Upper lobe of right lung (tissue), 1 donor: ENCODE measurements at regions not wholly inside any gene's neighbourhood (a gene's known extent, or its start where the extent isn't known, plus 50 kb on each side); places are given as distances from the start of the nearest gene placed in this dataset.

Experiments
- ATAC-seq: fragments of 200-7000 bp; cut with Tn5 transposase; one replicate; pipeline ENCODE4 v1.9.1; 2020; ENCODE audit warnings: mild to moderate bottlenecking, moderate library complexity
- DNase-seq: peaks from one replicate; pipeline ENCODE4 v3.0.0-alpha.2; 2020
- H3K27ac ChIP-seq: fragments of 200-600 bp; one replicate; pipeline ENCODE4 v1.8.0; 2022
- H3K27me3 ChIP-seq: fragments of 200-600 bp; one replicate; pipeline ENCODE4 v1.8.0; 2022; ENCODE audit warnings: mild to moderate bottlenecking
- H3K36me3 ChIP-seq: fragments of 200-600 bp; one replicate; pipeline ENCODE4 v1.8.0; 2022
- H3K4me1 ChIP-seq: fragments of 200-600 bp; one replicate; pipeline ENCODE4 v1.8.0; 2022
- H3K4me3 ChIP-seq: fragments of 200-600 bp; one replicate; pipeline ENCODE4 v1.8.0; 2022; ENCODE audit warnings: mild to moderate bottlenecking
- H3K9me3 ChIP-seq: fragments of 200-600 bp; one replicate; pipeline ENCODE4 v1.8.0; 2022
- CTCF ChIP-seq: fragments of 200-600 bp; IDR thresholded peaks from one replicate; pipeline ENCODE4 v1.8.0; 2022; ENCODE audit warnings: antibody characterized with exemption
- intact Hi-C: fragments of 100-400 bp; cut with DNase I; formaldehyde crosslinking; loops from one replicate; pipeline ENCODE4 v1.11.0; 2022
- donor health status: DM: no; HTN: yes; CAD: no; lungs with severe emphysema.

DNA sequence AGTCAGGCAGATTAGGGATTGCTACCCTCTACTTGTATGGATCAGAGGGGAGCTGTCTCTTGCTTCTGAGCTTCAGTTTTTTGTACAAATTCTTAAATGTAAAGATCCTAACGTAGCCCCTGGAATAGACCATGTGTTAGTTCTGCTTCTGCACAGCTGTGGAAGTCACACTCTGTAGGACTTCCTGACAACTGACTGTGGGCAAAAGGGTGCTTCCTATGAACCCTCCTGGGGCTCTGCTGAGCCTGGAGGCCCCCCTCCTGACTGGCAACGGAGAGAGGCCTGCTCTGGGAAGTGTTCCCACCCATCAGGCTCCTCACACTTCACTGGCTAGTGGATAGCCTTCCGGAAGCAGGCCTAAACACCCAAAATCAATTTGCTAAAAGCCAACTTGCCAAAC lies 131.0 kb downstream of the RPLP1 start:
- Histone ChIP-seq H3K27me3 (no peaks in the 10 kb centered on the region), H3K27ac (no peak overlapping the region), H3K4me3 (no peak overlapping the region), H3K9me3 (no peaks in the 10 kb centered on the region), H3K36me3 (no peaks in the 10 kb centered on the region), H3K4me1 (peaks cover 5% of the 10 kb centered on the region)
- DNase-seq (no peak), ATAC-seq (no peak)
- intact Hi-C loops = no loop called here
- no peak for TF ChIP-seq CTCF

GRCh38 chr15:69585937-69586336 lies 133.3 kb downstream of the RPLP1 start:
- TF ChIP-seq CTCF = no peak
- H3K36me3 ChIP-seq = no peaks in the 10 kb centered on the region
- DNase-seq (peak; percentile 43), ATAC-seq (peak; percentile 45)
- intact Hi-C loops = no loop called here
- no peaks in the 10 kb centered on the region for H3K27me3 ChIP-seq
- H3K27ac ChIP-seq = no peak overlapping the region
- H3K4me3 ChIP-seq = no peak overlapping the region
- no peaks in the 10 kb centered on the region for H3K4me1 ChIP-seq
- no peaks in the 10 kb centered on the region for H3K9me3 ChIP-seq

DNA sequence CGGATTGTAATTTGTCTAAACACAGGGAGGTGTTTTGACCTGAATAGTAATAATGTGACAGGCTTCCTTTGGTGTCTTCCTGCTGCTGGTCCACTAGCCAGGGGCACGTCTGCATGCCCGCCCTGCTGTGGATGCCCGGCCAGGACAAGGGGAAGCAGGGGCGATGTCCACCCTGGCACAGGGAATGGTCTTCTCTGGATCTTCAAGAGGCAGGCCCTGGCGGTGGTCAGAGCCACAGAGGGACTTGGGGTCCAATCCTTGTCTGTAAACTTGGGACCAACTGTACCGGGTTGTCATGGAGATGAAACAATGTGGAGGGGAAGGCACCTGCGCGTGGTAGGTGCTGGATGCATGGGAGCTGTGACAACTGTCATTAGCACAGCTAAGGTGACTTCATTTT lies 134.1 kb downstream of the RPLP1 start:
- Histone ChIP-seq H3K4me1 (no peaks in the 10 kb centered on the region), H3K27ac (no peak overlapping the region), H3K4me3 (no peak overlapping the region), H3K9me3 (no peaks in the 10 kb centered on the region), H3K36me3 (no peaks in the 10 kb centered on the region), H3K27me3 (no peaks in the 10 kb centered on the region)
- ATAC-seq (no peak), DNase-seq (no peak)
- no peak for TF ChIP-seq CTCF
- intact Hi-C loops = no loop called here

GRCh38 chr15:69587723-69588426 lies 135.3 kb downstream of the RPLP1 start:
- Histone ChIP-seq H3K27ac (no peak overlapping the region), H3K4me3 (no peak overlapping the region), H3K4me1 (no peaks in the 10 kb centered on the region), H3K9me3 (no peaks in the 10 kb centered on the region), H3K36me3 (no peaks in the 10 kb centered on the region), H3K27me3 (no peaks in the 10 kb centered on the region)
- intact Hi-C loops = no loop called here
- no peak for DNase-seq
- no peak for TF ChIP-seq CTCF
- peak; percentile 50 for ATAC-seq

GRCh38 chr15:69590201-69590710 lies 137.6 kb downstream of the RPLP1 start:
- ATAC-seq = no peak
- Histone ChIP-seq H3K4me3 (no peak overlapping the region), H3K9me3 (no peaks in the 10 kb centered on the region), H3K27ac (no peak overlapping the region), H3K4me1 (peaks cover 16% of the 10 kb centered on the region), H3K36me3 (no peaks in the 10 kb centered on the region), H3K27me3 (no peaks in the 10 kb centered on the region)
- no peak for TF ChIP-seq CTCF
- no peak for DNase-seq
- intact Hi-C loops = no loop called here
